GM10248 (cell line): ENCODE measurements at regions not wholly inside any gene's neighbourhood (a gene's known extent, or its start where the extent isn't known, plus 50 kb on each side); places are given as distances from the start of the nearest gene placed in this dataset.
"Not testable (repeated sequence)": the region's sequence is repeated elsewhere in the genome, so short reads cannot be mapped to it uniquely, and the experiment has no call there.

Experiments used
- CTCF ChIA-PET: fragments of 300-600 bp; sonication (Branson Sonifier 250); formaldehyde crosslinking; extraction: SDS; loops from one replicate; lab custom pipeline; 2021; ENCODE audit warnings: antibody characterized with exemption; lab: Yijun Ruan, JAX
- POLR2A ChIA-PET: fragments of 350-650 bp; sonication (Branson Sonifier 250); formaldehyde crosslinking; extraction: SDS; loops from one replicate; lab custom pipeline; 2020; ENCODE audit warnings: antibody characterized with exemption; lab: Yijun Ruan, JAX
- DNase-seq: peaks from one replicate; pipeline ENCODE4 v3.0.0; 2012; ENCODE audit errors: extremely low spot score
- TF ChIP-seq, protein P1 (sequence below): IDR thresholded peaks from 2 replicates; pipeline ENCODE4 v1.5.1; 2012; ENCODE audit warnings: mild to moderate bottlenecking, low read depth; ENCODE audit errors: extremely low read depth, missing control alignments, control extremely low read depth

DNA sequence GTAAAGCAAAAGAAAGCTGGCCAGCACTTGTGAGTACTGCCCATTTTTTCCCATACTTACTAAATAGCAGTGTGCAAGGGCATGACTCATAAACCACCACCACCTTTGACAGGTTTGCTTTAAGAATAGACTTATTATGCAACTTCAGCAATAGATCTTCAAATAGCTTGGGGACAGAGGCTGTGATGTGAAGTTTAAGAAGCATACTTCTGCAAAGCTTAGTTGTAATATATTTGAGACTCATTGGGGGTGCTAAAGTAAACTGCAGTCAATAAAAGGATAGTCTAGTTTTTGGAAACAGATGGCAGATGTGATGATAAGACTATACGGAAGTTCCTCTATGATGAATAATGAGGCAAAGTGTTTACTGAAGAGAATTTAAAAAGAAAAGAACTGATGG lies 210.0 kb downstream of the PLA2G4A start:
- ChIA-PET POLR2A (no interaction called here), CTCF (interaction anchor here (1.4 to 2.8 kb wide), 2 partner anchors 13 to 42 kb away, joined by 3 to 9 read pairs; no protein-coding TSS in a partner anchor)
- TF ChIP-seq, protein P1, sequence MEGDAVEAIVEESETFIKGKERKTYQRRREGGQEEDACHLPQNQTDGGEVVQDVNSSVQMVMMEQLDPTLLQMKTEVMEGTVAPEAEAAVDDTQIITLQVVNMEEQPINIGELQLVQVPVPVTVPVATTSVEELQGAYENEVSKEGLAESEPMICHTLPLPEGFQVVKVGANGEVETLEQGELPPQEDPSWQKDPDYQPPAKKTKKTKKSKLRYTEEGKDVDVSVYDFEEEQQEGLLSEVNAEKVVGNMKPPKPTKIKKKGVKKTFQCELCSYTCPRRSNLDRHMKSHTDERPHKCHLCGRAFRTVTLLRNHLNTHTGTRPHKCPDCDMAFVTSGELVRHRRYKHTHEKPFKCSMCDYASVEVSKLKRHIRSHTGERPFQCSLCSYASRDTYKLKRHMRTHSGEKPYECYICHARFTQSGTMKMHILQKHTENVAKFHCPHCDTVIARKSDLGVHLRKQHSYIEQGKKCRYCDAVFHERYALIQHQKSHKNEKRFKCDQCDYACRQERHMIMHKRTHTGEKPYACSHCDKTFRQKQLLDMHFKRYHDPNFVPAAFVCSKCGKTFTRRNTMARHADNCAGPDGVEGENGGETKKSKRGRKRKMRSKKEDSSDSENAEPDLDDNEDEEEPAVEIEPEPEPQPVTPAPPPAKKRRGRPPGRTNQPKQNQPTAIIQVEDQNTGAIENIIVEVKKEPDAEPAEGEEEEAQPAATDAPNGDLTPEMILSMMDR: no peak
- DNase-seq: no peak

DNA sequence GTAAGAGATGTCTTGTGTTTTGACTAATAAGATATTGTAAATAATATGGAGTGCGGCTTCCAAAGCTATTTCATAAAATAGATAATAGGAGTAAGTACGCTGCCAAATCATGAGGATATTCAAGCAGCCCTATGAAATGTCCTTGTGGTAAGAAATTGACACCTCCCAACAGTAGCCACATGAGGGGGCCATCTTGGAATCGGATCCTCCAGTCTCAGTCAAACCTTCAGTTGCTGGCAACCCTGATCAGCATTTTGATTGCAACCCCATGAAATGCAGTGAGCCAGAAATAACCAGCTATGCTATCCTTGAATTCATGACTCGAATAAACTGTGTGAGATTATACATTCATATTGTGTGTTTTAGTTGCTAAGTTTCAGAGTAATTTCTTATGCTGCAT lies 212.4 kb downstream of the PLA2G4A start:
- DNase-seq: no peak
- POLR2A ChIA-PET: no interaction called here
- CTCF ChIA-PET: interaction anchor here (0.7 to 1.8 kb wide), 4 partner anchors 10 to 16 kb away, joined by 3 to 8 read pairs (median 4); no protein-coding TSS in a partner anchor
- TF ChIP-seq, protein P1: no peak

DNA sequence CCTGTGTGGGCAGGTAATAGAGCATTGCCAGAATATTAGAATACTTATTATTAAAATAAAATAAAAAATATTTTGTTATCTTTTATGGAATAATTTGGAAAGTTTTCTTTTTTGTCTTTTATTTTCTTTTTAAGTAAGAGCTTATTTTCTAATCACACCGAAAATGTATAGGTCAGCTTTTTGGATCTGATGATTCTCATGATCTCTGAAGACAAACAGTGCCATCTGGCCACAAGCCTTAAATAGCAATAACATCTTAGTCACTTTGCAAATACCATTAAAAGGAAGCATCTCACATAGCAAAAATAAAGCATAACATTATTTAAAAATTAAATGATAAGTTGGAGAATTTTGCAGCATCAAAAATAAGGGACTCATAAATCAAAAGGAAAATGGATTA lies 213.8 kb downstream of the PLA2G4A start:
- TF ChIP-seq, protein P1: no peak
- CTCF ChIA-PET: interaction anchor here (1.8 kb wide), 2 partner anchors 9 to 12 kb away, joined by 4 to 8 read pairs; no protein-coding TSS in a partner anchor
- POLR2A ChIA-PET: no interaction called here
- DNase-seq: no peak

DNA sequence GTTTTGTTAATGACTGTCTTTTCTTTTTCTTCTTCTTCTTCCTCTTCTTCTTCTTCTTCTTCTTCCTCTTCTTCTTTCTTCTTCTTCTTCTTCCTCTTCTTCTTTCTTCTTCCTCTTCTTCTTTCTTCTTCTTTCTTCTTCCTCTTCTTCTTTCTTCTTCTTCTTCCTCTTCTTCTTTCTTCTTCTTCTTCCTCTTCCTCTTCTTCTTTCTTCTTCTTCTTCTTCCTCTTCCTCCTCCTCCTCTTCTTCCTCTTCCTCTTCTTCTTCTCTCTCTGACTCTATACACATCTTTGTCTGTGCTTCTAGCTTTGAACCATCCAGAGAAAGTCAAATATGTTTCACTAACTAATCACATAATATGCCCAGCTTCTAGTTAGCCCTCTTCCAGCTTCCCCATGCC lies 214.7 kb downstream of the PLA2G4A start:
- POLR2A ChIA-PET, CTCF ChIA-PET, DNase-seq: not testable (repeated sequence)

DNA sequence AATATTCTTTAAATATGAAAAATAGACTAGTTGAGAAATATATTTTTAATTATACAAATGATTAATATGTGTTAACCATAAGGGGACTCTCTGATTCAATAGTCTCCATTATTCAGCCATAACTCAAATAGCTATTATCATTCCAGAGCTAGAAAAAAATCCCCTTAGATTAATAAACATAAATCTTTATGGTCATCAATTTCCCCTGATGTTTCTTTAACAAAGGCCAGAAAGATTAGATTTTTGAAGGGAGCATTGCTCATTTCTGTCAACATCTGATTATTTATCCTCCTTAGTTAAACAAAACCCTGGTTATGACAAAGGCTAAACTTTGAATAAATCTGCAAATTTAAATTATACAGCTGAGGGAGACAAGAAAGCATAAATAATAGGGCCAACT lies 215.7 kb downstream of the PLA2G4A start:
- TF ChIP-seq, protein P1: no peak
- DNase-seq: no peak
- POLR2A ChIA-PET: no interaction called here
- CTCF ChIA-PET: interaction anchor here (1.0 kb wide), 1 partner anchor 10 kb away, joined by 3 read pairs; no protein-coding TSS in a partner anchor

DNA sequence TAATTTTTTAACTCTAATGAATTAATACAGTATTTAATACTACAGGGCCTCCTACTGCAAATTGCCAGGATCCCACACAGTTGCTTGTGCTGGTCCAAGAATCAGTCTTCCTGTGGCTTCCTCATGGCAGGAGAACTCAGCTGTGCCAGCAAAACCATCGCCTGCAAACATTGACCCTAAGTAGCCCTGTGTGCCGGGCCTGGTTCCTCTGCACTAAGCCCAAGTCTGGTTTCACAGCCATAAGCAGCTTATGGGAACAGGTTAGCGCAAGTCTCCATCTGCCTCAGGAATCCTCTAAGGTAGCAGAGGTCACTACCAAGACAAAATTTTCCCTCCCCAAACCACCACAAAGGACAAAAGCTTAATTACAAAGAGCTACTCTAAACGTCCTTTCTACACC lies 216.6 kb downstream of the PLA2G4A start:
- ChIA-PET CTCF (interaction anchor here (1.0 kb wide), 1 partner anchor 20 kb away, joined by 3 read pairs; no protein-coding TSS in a partner anchor), POLR2A (no interaction called here)
- TF ChIP-seq, protein P1: no peak
- no peak for DNase-seq

DNA sequence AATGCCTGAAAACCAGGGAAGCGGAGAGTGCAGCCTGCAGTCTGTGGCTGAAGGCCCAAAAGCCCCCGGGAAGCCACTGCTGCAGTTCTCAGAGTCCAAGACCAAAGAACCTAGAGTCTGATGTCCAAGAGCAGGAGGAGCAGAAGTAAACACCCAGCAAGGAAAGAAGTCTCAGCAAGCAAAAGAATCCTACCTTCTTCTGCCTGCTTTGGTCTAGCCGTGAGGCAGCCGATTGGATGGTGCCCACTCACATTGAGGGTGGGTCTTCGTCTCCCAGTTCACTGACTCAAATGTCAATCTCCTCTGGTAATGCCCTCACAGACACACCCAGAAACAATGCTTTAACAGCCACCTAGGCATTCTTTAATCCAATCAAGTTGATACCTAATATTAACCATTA lies 217.5 kb downstream of the PLA2G4A start:
- TF ChIP-seq, protein P1: no peak
- CTCF ChIA-PET: no interaction called here
- POLR2A ChIA-PET: no interaction called here
- no peak for DNase-seq
